GM23338 (cell line): ENCODE measurements at regions not wholly inside any gene's neighbourhood (a gene's known extent, or its start where the extent isn't known, plus 50 kb on each side); places are given as distances from the start of the nearest gene placed in this dataset.

ENCODE experiments used
- CTCF ChIP-seq, 2 experiments: fragments of 200-600 bp in 1 of 2; sonication (generic) in 1 of 2; conservative IDR thresholded peaks; 2 replicates each; pipeline versions ENCODE4 v1.5.1 to v1.6.1; 2016 to 2017; ENCODE audit warnings: antibody characterized with exemption in 2 of 2, low read depth in 2 of 2, mild to moderate bottlenecking in 2 of 2, moderate library complexity in 1 of 2
- EZH2 ChIP-seq: fragments of 200-600 bp; sonication (generic); IDR thresholded peaks from one replicate; pipeline ENCODE4 v1.8.0; 2017; ENCODE audit warnings: antibody characterized with exemption, mild to moderate bottlenecking, low read depth; ENCODE audit not compliant: unreplicated experiment
- JUNB ChIP-seq: IDR thresholded peaks from one replicate; pipeline ENCODE4 v1.6.1; 2016; ENCODE audit warnings: antibody characterized with exemption; ENCODE audit not compliant: unreplicated experiment
- POLR2AphosphoS5 ChIP-seq: IDR thresholded peaks from 2 replicates; pipeline ENCODE4 v1.6.1; 2016; ENCODE audit warnings: antibody characterized with exemption, low read depth
- TF ChIP-seq, protein P1 (sequence below): IDR thresholded peaks from one replicate; pipeline ENCODE4 v1.6.1; 2018; ENCODE audit warnings: antibody characterized with exemption; ENCODE audit not compliant: unreplicated experiment
- TF ChIP-seq, protein P2 (sequence below): fragments of 250-450 bp; sonication (Bioruptor Pico); IDR thresholded peaks from 2 replicates; pipeline ENCODE4 v1.5.0; 2020; ENCODE audit warnings: mild to moderate bottlenecking, moderate library complexity

GRCh38 chr18:60130284-60130683, 230.5 kb downstream of the PMAIP1 start:
- TF ChIP-seq CTCF (conservative IDR thresholded peaks at IDR 0.05; ENCODE audit: low read depth in 2 of 2) = no peak
- TF ChIP-seq, protein P1, sequence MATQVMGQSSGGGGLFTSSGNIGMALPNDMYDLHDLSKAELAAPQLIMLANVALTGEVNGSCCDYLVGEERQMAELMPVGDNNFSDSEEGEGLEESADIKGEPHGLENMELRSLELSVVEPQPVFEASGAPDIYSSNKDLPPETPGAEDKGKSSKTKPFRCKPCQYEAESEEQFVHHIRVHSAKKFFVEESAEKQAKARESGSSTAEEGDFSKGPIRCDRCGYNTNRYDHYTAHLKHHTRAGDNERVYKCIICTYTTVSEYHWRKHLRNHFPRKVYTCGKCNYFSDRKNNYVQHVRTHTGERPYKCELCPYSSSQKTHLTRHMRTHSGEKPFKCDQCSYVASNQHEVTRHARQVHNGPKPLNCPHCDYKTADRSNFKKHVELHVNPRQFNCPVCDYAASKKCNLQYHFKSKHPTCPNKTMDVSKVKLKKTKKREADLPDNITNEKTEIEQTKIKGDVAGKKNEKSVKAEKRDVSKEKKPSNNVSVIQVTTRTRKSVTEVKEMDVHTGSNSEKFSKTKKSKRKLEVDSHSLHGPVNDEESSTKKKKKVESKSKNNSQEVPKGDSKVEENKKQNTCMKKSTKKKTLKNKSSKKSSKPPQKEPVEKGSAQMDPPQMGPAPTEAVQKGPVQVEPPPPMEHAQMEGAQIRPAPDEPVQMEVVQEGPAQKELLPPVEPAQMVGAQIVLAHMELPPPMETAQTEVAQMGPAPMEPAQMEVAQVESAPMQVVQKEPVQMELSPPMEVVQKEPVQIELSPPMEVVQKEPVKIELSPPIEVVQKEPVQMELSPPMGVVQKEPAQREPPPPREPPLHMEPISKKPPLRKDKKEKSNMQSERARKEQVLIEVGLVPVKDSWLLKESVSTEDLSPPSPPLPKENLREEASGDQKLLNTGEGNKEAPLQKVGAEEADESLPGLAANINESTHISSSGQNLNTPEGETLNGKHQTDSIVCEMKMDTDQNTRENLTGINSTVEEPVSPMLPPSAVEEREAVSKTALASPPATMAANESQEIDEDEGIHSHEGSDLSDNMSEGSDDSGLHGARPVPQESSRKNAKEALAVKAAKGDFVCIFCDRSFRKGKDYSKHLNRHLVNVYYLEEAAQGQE = no peak
- no peak for TF ChIP-seq EZH2
- no peak for TF ChIP-seq POLR2AphosphoS5
- TF ChIP-seq JUNB = no peak
- TF ChIP-seq, protein P2, sequence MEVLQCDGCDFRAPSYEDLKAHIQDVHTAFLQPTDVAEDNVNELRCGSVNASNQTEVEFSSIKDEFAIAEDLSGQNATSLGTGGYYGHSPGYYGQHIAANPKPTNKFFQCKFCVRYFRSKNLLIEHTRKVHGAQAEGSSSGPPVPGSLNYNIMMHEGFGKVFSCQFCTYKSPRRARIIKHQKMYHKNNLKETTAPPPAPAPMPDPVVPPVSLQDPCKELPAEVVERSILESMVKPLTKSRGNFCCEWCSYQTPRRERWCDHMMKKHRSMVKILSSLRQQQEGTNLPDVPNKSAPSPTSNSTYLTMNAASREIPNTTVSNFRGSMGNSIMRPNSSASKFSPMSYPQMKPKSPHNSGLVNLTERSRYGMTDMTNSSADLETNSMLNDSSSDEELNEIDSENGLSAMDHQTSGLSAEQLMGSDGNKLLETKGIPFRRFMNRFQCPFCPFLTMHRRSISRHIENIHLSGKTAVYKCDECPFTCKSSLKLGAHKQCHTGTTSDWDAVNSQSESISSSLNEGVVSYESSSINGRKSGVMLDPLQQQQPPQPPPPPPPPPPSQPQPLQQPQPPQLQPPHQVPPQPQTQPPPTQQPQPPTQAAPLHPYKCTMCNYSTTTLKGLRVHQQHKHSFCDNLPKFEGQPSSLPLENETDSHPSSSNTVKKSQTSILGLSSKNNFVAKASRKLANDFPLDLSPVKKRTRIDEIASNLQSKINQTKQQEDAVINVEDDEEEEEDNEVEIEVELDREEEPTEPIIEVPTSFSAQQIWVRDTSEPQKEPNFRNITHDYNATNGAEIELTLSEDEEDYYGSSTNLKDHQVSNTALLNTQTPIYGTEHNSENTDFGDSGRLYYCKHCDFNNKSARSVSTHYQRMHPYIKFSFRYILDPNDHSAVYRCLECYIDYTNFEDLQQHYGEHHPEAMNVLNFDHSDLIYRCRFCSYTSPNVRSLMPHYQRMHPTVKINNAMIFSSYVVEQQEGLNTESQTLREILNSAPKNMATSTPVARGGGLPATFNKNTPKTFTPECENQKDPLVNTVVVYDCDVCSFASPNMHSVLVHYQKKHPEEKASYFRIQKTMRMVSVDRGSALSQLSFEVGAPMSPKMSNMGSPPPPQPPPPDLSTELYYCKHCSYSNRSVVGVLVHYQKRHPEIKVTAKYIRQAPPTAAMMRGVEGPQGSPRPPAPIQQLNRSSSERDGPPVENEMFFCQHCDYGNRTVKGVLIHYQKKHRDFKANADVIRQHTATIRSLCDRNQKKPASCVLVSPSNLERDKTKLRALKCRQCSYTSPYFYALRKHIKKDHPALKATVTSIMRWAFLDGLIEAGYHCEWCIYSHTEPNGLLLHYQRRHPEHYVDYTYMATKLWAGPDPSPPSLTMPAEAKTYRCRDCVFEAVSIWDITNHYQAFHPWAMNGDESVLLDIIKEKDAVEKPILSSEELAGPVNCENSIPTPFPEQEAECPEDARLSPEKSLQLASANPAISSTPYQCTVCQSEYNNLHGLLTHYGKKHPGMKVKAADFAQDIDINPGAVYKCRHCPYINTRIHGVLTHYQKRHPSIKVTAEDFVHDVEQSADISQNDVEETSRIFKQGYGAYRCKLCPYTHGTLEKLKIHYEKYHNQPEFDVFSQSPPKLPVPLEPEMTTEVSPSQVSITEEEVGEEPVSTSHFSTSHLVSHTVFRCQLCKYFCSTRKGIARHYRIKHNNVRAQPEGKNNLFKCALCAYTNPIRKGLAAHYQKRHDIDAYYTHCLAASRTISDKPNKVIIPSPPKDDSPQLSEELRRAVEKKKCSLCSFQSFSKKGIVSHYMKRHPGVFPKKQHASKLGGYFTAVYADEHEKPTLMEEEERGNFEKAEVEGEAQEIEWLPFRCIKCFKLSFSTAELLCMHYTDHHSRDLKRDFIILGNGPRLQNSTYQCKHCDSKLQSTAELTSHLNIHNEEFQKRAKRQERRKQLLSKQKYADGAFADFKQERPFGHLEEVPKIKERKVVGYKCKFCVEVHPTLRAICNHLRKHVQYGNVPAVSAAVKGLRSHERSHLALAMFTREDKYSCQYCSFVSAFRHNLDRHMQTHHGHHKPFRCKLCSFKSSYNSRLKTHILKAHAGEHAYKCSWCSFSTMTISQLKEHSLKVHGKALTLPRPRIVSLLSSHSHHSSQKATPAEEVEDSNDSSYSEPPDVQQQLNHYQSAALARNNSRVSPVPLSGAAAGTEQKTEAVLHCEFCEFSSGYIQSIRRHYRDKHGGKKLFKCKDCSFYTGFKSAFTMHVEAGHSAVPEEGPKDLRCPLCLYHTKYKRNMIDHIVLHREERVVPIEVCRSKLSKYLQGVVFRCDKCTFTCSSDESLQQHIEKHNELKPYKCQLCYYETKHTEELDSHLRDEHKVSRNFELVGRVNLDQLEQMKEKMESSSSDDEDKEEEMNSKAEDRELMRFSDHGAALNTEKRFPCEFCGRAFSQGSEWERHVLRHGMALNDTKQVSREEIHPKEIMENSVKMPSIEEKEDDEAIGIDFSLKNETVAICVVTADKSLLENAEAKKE (CRISPR knock-in tag) = no peak
